ENCODE measurements at regions not wholly inside any gene's neighbourhood (a gene's known extent, or its start where the extent isn't known, plus 50 kb on each side); places are given as distances from the start of the nearest gene placed in this dataset.

DNA sequence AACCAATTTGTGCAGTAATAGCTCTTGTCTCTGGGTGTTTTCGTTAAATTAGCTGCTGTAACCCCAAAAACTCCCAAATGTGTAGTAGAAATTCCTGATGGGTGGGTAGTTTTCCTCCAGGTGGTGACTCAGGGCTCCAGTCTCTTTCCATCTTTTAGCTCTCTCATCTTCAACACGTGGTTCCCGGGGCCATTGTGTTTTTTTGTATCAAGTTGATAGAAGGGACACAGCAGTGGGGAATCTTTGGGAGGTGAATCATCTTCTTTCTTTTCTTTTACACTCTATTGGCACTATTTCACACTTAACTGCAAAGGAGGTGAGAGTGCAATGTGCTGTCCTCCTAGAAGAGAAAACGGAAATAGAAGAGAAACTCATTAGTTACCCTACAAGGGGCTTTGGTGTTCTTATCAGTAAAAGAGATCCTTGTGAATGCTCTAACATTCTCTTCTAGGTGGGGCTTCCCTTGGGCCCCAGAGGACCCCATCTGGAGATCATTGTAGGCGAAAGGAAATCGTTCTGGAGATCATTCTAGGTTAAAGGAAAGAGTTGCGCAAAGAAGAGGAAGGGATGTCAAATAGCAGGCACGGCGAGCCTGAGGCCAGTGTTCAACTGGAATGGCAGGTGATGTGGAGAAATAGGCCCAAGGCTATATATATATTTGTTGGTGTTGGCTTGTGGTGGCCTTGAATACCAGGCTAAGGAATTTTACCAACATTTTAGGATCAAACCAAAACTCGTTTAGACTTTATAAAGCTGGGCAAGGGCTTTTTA, 68.2 kb upstream of the ACSL1 start:
- Mint-ChIP-seq H3K27ac (no peak overlapping the region), H3K4me1 (peaks cover 4% of the 10 kb centered on the region), H3K9me3 (peaks cover 7% of the 10 kb centered on the region), H3K4me3 (no peak overlapping the region), H3K36me3 (no peaks in the 10 kb centered on the region), H3K27me3 (ENCODE audit: low read depth) (peaks cover 3% of the 10 kb centered on the region)
- DNase-seq (ENCODE audit: low spot score in 2 of 2, unreplicated experiment in 2 of 2): no peak
- TF ChIP-seq, protein P1, sequence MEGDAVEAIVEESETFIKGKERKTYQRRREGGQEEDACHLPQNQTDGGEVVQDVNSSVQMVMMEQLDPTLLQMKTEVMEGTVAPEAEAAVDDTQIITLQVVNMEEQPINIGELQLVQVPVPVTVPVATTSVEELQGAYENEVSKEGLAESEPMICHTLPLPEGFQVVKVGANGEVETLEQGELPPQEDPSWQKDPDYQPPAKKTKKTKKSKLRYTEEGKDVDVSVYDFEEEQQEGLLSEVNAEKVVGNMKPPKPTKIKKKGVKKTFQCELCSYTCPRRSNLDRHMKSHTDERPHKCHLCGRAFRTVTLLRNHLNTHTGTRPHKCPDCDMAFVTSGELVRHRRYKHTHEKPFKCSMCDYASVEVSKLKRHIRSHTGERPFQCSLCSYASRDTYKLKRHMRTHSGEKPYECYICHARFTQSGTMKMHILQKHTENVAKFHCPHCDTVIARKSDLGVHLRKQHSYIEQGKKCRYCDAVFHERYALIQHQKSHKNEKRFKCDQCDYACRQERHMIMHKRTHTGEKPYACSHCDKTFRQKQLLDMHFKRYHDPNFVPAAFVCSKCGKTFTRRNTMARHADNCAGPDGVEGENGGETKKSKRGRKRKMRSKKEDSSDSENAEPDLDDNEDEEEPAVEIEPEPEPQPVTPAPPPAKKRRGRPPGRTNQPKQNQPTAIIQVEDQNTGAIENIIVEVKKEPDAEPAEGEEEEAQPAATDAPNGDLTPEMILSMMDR (IDR thresholded peaks at IDR 0.05; ENCODE audit: unreplicated experiment): no peak

DNA sequence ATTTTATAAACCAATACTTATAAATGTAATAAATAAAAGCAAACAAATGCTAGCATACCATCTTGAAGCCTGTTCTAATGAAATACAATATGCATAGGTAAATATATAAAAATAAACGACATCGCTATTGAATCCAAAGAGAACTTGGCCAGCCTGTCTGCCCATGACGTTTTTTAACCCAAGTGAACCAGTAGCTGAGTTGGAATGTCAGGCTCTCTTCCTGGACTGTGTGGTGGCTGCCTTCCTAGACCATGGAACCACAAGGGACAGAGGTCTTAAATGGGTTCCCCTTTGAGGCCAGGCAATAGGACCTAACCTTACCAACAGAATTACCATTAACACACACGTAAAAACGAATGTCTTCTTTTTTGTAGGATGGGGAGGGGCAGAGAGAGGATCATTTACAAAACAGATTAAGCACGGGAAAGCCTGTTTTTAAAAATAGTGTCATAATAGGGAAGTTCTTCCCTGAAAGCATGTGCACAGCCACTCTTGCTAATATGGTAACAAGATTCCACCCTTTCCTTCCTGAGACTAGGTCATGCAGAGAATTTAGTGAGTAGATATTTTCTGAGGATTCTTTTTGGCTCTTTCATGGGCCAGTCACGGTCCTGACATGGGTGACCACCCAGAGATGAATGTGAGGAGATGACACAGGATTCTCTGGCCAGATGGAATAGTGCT, 69.4 kb upstream of the ACSL1 start:
- peaks cover 7% of the 10 kb centered on the region for H3K9me3 Mint-ChIP-seq
- peaks cover 4% of the 10 kb centered on the region for H3K4me1 Mint-ChIP-seq
- no peak for DNase-seq (ENCODE audit: low spot score in 2 of 2, unreplicated experiment in 2 of 2)
- H3K4me3 Mint-ChIP-seq: no peak overlapping the region
- H3K27ac Mint-ChIP-seq: no peak overlapping the region
- H3K27me3 Mint-ChIP-seq (ENCODE audit: low read depth): peaks cover 3% of the 10 kb centered on the region
- TF ChIP-seq, protein P1 (IDR thresholded peaks at IDR 0.05; ENCODE audit: unreplicated experiment): no peak
- H3K36me3 Mint-ChIP-seq: no peaks in the 10 kb centered on the region

DNA sequence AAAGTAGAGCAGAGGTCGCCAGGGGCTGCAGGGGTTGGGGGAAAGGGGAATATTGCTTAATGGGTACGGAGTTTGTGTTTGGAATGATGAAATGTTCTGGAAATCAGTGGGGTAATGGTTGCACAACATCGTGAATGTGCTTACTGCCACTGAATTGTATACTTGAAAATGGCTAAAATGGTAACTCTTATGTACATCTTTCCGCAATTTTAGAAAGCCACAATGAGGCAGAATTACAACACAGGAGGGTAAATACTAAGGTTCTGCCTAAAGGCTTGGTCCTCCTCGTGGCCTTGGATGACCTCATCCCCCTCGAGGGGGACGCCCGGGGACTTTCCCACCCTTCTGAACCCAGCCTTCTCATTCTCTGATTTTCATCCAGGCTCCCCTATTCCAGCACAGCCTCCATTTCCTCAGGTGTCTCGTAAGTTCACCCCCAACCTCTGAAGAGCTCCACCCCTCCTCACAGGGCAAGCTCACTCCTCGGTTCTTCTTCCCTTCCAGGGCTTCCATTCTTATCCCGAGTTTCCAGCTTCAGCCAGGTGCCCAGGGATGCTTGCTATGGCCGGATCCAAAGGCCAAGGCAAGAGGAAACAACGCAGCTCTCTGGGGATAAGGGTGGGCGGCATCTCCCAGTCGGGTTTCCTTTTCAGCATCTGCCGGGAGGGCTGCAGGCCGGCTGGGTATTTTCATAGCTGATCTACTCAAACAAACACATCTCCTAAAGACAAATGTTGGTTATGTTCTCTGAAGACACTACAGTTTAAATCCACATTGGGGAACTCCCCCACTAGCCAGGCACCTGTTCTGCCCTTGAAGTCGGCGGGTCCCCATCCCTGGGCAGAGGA, 71.3 kb upstream of the ACSL1 start:
- peaks cover 3% of the 10 kb centered on the region for H3K27me3 Mint-ChIP-seq (ENCODE audit: low read depth)
- TF ChIP-seq, protein P1 (IDR thresholded peaks at IDR 0.05; ENCODE audit: unreplicated experiment): no peak
- no peak for DNase-seq (ENCODE audit: low spot score in 2 of 2, unreplicated experiment in 2 of 2)
- H3K9me3 Mint-ChIP-seq: peaks cover 12% of the 10 kb centered on the region
- no peak overlapping the region for H3K4me3 Mint-ChIP-seq
- H3K4me1 Mint-ChIP-seq: peaks cover 4% of the 10 kb centered on the region
- H3K36me3 Mint-ChIP-seq: no peaks in the 10 kb centered on the region
- no peak overlapping the region for H3K27ac Mint-ChIP-seq

DNA sequence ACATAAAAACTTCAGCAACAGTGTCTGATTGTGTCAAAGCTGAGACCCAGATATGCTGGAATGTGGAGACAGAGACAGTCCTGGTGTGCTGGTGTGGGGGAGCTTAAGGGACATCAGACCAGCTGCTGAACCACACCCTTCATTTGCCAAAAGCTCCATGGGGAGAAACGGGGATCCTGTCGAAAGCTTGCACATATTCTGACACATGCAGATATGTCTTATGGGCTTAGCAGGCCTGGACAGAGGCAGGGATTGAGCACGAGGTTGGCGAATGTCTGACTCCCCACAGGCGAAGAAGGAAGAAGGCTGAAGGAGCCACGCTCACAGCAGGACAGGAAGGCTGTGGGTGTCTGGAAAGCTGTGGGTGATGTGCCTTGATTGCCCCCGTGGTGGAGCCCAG, 72.1 kb upstream of the ACSL1 start:
- DNase-seq (ENCODE audit: low spot score in 2 of 2, unreplicated experiment in 2 of 2): no peak
- Mint-ChIP-seq H3K27ac (no peak overlapping the region), H3K4me3 (no peak overlapping the region), H3K4me1 (peaks cover 4% of the 10 kb centered on the region), H3K36me3 (no peaks in the 10 kb centered on the region), H3K27me3 (ENCODE audit: low read depth) (peaks cover 3% of the 10 kb centered on the region), H3K9me3 (peaks cover 12% of the 10 kb centered on the region)
- TF ChIP-seq, protein P1 (IDR thresholded peaks at IDR 0.05; ENCODE audit: unreplicated experiment): no peak

GRCh38 chr4:184898793-184899192, 73.0 kb upstream of the ACSL1 start:
- no peak overlapping the region for H3K27ac Mint-ChIP-seq
- TF ChIP-seq, protein P1 (IDR thresholded peaks at IDR 0.05; ENCODE audit: unreplicated experiment): no peak
- H3K4me3 Mint-ChIP-seq: no peak overlapping the region
- DNase-seq (ENCODE audit: low spot score in 2 of 2, unreplicated experiment in 2 of 2): no peak
- H3K36me3 Mint-ChIP-seq: no peaks in the 10 kb centered on the region
- H3K4me1 Mint-ChIP-seq: peaks cover 4% of the 10 kb centered on the region
- H3K27me3 Mint-ChIP-seq (ENCODE audit: low read depth): peaks cover 2% of the 10 kb centered on the region
- H3K9me3 Mint-ChIP-seq: peaks cover 9% of the 10 kb centered on the region

All from mesothelial cell of epicardium (in vitro differentiated cells).